ENCODE measurements at regions not wholly inside any gene's neighbourhood (a gene's known extent, or its start where the extent isn't known, plus 50 kb on each side); places are given as distances from the start of the nearest gene placed in this dataset.

DNA sequence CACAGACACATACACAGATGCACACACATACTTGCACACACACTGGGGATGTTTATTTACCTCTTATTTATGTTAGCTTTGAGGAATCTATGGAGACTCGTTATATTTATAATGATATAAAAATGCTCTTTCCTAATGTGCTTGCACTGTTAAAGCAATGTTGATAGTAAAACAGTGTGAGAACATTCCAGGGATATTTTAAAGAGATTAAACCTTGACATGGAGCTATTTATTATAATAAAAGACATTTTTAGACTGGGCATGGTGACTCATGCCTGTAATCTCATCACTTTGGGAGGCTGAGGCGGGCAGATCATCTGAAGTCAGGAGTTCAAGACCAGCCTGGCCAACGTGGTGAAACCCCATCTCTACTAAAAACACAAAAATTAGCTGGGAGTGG is 557.3 kb upstream of the ZNF804A start (continued):
- TF ChIP-seq, protein P1, sequence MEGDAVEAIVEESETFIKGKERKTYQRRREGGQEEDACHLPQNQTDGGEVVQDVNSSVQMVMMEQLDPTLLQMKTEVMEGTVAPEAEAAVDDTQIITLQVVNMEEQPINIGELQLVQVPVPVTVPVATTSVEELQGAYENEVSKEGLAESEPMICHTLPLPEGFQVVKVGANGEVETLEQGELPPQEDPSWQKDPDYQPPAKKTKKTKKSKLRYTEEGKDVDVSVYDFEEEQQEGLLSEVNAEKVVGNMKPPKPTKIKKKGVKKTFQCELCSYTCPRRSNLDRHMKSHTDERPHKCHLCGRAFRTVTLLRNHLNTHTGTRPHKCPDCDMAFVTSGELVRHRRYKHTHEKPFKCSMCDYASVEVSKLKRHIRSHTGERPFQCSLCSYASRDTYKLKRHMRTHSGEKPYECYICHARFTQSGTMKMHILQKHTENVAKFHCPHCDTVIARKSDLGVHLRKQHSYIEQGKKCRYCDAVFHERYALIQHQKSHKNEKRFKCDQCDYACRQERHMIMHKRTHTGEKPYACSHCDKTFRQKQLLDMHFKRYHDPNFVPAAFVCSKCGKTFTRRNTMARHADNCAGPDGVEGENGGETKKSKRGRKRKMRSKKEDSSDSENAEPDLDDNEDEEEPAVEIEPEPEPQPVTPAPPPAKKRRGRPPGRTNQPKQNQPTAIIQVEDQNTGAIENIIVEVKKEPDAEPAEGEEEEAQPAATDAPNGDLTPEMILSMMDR (conservative IDR thresholded peaks at IDR 0.05; ENCODE audit: low read depth in 2 of 2) = no peak
- TF ChIP-seq ZNF331 (CRISPR knock-in tag; IDR thresholded peaks at IDR 0.05; ENCODE audit: low read depth) = no peak

DNA sequence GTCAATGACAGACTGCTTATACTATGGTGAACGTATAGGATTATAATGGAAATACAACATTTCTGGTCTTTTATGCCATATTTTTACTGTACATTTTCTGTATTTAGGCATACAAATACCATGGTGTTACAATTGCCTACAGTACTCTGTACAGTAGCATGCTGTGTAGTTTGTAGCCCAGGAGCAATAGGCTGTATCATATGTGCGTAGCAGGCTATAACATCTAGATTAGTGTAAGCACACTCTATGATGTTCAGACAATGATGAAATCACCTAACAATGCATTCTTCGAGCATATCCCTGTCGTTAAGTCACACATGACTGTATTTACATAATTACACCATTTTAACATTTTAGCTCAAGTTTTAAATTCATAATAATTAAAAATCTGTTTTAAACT is 556.6 kb upstream of the ZNF804A start:
- Histone ChIP-seq H3K79me2 (replicated peaks; ENCODE audit: insufficient read depth) (no peaks in the 10 kb centered on the region), H3K4me1 (ENCODE audit: insufficient read depth) (no peaks in the 10 kb centered on the region), H4K20me1 (replicated peaks; ENCODE audit: insufficient read depth) (no peaks in the 10 kb centered on the region), H3K36me3 (ENCODE audit: insufficient read depth) (no peaks in the 10 kb centered on the region), H2AFZ (no peak overlapping the region), H3F3A (replicated peaks; ENCODE audit: low read depth) (no peaks in the 10 kb centered on the region), H3K27ac (ENCODE audit: low read depth) (no peak overlapping the region), H3K9me2 (ENCODE audit: insufficient read depth) (no peaks in the 10 kb centered on the region), H3K27me3 (ENCODE audit: insufficient read depth) (no peaks in the 10 kb centered on the region), H3K4me3 (no peak overlapping the region), H3K4me2 (no peak overlapping the region)
- ATAC-seq (no peak), DNase-seq (ENCODE audit: low spot score) (no peak)
- no peak overlapping the region for H3K4me3 Mint-ChIP-seq
- no peaks in the 10 kb centered on the region for H3K36me3 Mint-ChIP-seq (ENCODE audit: low read depth)
- no peaks in the 10 kb centered on the region for H3K27me3 Mint-ChIP-seq (ENCODE audit: insufficient read depth, low read depth, poor library complexity)
- H3K4me1 Mint-ChIP-seq = no peaks in the 10 kb centered on the region
- H3K9me3 Mint-ChIP-seq = no peaks in the 10 kb centered on the region
- H3K27ac Mint-ChIP-seq = no peak overlapping the region
- TF ChIP-seq ZNF331 (CRISPR knock-in tag; IDR thresholded peaks at IDR 0.05; ENCODE audit: low read depth) (no peak), POLR2AphosphoS5 (IDR thresholded peaks at IDR 0.05; ENCODE audit: low read depth) (no peak), EZH2 (IDR thresholded peaks at IDR 0.05; ENCODE audit: low read depth, unreplicated experiment) (no peak), EZH2phosphoT487 (IDR thresholded peaks at IDR 0.05; ENCODE audit: unreplicated experiment) (no peak), STAT1 (IDR thresholded peaks at IDR 0.05; ENCODE audit: unreplicated experiment) (no peak), JUNB (IDR thresholded peaks at IDR 0.05; ENCODE audit: unreplicated experiment) (no peak), ZNF114 (CRISPR knock-in tag; IDR thresholded peaks at IDR 0.05) (no peak), CREB1 (CRISPR knock-in tag; IDR thresholded peaks at IDR 0.05; ENCODE audit: low read depth) (no peak), NANOG (IDR thresholded peaks at IDR 0.05; ENCODE audit: borderline replicate concordance) (no peak)
- TF ChIP-seq, protein P1 (conservative IDR thresholded peaks at IDR 0.05; ENCODE audit: low read depth in 2 of 2) = no peak
- TF ChIP-seq, protein P2, sequence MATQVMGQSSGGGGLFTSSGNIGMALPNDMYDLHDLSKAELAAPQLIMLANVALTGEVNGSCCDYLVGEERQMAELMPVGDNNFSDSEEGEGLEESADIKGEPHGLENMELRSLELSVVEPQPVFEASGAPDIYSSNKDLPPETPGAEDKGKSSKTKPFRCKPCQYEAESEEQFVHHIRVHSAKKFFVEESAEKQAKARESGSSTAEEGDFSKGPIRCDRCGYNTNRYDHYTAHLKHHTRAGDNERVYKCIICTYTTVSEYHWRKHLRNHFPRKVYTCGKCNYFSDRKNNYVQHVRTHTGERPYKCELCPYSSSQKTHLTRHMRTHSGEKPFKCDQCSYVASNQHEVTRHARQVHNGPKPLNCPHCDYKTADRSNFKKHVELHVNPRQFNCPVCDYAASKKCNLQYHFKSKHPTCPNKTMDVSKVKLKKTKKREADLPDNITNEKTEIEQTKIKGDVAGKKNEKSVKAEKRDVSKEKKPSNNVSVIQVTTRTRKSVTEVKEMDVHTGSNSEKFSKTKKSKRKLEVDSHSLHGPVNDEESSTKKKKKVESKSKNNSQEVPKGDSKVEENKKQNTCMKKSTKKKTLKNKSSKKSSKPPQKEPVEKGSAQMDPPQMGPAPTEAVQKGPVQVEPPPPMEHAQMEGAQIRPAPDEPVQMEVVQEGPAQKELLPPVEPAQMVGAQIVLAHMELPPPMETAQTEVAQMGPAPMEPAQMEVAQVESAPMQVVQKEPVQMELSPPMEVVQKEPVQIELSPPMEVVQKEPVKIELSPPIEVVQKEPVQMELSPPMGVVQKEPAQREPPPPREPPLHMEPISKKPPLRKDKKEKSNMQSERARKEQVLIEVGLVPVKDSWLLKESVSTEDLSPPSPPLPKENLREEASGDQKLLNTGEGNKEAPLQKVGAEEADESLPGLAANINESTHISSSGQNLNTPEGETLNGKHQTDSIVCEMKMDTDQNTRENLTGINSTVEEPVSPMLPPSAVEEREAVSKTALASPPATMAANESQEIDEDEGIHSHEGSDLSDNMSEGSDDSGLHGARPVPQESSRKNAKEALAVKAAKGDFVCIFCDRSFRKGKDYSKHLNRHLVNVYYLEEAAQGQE (IDR thresholded peaks at IDR 0.05; ENCODE audit: unreplicated experiment) = no peak
- TF ChIP-seq, protein P3, sequence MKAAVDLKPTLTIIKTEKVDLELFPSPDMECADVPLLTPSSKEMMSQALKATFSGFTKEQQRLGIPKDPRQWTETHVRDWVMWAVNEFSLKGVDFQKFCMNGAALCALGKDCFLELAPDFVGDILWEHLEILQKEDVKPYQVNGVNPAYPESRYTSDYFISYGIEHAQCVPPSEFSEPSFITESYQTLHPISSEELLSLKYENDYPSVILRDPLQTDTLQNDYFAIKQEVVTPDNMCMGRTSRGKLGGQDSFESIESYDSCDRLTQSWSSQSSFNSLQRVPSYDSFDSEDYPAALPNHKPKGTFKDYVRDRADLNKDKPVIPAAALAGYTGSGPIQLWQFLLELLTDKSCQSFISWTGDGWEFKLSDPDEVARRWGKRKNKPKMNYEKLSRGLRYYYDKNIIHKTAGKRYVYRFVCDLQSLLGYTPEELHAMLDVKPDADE (IDR thresholded peaks at IDR 0.05) = no peak

All from GM23338 (cell line).